GM21447 (cell line): ENCODE measurements at regions not wholly inside any gene's neighbourhood (a gene's known extent, or its start where the extent isn't known, plus 50 kb on each side); places are given as distances from the start of the nearest gene placed in this dataset.
"Not testable (repeated sequence)": the region's sequence is repeated elsewhere in the genome, so short reads cannot be mapped to it uniquely, and the experiment has no call there.

Experiments
- ATAC-seq: cut with Tn5 transposase; IDR thresholded peaks from one replicate; pipeline ENCODE4 v1.9.1; 2021; ENCODE audit not compliant: unreplicated experiment

DNA sequence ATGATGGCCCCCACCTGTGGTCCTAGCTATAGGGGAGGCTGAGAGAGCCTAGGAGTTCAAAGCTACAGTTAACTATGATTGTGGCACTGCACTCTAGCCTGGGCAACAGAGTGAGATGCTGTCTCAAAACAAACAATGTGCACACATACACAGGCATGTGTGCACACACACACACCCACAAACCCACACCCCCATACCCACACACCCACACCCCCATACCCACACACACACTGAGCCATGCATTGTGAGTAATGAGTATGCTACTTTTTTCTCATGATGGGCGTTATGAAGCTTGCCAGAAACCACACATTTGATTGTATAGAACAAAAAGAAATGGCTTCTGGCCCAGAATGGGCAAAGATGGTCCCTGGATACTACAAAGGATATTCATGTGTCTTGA lies 691.1 kb downstream of the SLC4A3 start:
- ATAC-seq = no peak

DNA sequence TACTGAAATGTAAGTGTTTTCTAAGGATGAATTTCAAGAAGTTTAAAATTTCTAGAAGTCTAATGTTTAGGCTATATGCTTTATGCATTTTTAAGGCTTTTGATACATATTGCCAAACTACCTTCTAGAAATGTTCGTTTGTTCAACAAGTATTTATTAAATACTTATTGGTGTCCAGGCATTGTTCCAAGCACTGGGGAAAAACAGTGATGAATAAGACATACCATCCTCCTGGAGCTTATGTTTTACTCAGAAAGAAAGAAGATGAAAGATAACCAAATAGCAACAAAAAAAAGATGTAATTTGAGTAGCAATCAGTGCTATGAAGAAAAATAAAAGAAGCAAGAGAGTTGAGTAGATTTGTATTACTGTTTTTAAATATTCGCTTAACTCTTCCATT lies 692.9 kb downstream of the SLC4A3 start:
- no peak for ATAC-seq

DNA sequence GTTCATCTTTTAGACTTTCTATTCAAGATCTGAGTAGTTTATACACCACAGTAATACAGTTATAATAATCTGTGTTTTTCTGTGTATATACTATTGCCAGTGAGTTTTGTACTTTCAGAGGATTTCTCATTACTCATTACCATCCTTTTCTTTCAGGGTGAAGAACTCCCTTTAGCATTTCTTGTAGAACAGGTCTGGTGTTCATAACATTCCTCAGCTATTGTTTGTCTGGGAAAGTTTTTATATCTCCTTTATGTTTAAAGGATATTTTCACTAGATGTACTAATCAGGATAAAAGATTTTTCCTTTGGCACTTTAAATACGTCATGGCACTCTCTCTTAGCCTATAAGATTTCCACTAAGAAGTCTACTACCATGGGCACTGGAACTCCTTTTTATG lies 705.5 kb downstream of the SLC4A3 start:
- ATAC-seq = no peak

DNA sequence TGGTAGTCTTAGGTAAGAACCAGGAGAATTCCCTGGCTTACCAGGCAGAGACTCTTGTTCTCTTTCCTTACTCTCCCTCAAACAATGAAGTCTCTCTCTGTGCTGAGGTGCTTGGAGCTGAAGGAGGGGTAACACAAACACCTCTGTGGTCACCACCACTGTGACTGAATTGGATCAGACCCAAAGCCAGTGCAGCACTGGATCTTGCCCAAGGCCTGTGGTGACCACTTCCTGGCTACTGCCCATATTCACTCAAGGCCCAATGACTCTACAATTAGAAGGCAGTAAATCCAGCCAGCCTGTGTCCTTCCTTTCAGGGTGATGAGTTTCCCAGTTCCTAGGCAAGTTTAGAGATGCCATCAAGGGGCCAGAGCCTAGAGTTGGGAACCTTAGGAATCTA lies 706.8 kb downstream of the SLC4A3 start:
- no peak for ATAC-seq

DNA sequence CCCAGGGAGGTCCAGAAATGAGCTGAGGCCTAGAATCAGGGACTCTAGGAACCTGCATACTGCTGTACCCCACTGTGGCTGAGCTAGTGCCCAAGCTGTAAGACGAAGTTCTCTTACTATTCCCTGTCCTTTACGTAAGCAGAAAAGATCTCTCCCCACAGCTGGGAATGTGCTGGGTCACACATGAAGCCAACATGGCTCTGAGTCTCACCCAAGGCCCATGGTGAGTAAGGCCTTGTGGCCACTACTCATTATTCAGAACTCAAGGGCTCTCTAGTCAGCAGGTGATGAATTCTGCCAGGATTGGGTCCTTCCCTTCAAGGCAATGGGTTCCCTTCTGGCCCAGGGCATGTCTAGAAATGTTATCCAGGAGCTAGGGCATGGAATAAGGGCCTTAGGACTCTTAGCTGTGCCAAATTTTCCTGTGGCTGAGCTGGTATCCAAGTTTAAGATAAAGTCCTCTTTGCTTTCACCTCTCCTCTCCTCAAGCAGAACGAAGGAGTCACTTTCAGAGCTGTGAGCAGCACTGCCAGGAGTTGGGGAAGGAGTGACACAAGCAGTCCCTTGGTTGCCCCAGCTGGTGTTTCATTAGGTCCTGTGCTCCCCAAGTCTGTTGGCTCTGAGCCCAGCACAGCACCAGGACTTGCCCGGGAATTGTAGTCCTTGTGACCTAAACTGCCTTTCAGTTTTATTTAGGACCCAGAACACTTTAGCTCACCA lies 707.6 kb downstream of the SLC4A3 start:
- no peak for ATAC-seq

DNA sequence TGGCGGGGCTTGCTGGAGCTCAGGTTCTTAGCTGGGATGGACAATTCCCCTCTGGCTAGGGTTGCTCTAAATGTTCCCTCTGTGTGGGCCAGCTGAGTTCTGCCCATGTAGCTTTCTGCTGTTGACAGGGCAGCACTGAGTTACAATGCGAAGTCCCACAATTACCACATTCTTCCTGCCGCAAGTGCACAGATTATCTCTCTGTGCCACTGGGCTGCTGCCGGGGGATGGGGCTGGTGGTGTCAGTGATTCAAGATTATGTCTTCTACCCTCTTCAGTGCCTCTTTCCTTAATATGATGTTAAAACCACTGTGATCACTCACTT lies 708.1 kb downstream of the SLC4A3 start:
- no peak for ATAC-seq

DNA sequence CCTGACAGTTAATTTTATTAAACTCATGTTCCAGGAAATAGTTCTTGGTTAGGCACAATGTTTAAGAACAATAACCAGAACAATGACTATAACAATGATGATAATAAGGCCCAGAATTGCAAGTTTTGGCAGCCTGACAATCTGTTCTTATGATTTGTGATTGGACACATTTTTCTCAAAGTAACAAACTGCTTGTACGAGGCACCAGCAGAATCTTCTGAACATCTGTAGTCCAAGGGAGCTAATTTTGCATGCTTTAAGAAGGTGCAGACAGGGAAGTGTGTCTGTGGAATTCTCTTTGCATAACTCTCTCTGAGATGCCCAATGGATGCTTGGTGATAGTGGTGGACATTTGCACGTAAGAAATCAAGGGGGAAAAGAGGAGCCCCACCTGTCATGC lies 709.3 kb downstream of the SLC4A3 start:
- no peak for ATAC-seq

DNA sequence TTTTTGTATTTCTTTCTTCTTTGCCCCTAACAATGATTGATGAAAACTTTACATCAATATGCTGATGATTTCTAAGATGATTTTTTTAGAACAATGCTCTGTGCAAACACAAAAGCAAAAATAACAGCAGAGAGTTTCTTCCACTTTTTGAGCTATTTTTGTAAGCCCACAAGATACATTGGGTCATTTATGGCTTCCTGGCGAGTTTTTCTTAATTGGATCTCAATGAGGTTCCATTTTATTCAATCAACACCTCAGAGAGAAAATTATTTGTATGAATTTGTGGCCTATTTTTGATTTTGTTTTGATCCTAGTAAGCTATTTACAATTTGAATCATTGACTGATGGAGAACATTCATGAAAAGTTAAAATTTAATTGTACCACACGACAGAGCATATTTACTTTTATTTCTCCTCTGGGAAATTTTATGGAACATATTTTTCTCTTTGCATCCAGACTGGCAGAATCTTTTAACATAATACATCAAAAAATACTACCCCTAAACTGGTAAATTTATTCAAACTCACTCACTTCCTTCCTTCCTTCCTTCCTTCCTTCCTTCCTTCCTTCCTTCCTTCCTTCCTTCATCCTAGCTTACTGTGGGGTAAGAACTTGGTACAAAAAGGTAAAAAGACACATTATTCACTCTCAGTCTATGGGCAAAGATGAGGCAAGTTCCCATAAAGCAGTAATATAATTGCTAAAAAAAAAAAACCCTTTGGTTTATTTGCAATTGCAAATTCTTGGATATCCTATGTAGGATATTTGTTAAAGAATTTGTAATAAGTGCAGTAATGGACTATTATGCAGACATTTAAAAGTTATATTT lies 710.4 kb downstream of the SLC4A3 start:
- ATAC-seq = no peak

DNA sequence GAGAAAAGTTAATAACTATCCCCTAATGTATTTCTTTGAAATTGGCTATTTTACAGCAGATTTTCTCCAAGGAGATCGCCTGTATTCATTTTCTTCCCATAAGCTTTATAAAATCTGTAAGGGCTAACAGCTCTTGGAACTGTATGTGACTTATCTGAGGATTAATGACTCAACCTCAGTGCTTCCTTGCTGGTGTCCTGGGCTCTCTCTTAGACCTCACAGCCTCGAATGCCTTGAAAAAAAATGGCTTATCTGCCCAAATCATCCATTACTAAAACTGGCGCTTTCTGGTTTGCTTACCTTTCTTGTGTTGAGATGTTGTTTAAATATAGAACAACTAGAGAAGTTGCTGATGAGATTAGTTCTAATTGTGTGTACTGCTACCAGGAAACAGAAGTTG lies 713.6 kb downstream of the SLC4A3 start:
- no peak for ATAC-seq

DNA sequence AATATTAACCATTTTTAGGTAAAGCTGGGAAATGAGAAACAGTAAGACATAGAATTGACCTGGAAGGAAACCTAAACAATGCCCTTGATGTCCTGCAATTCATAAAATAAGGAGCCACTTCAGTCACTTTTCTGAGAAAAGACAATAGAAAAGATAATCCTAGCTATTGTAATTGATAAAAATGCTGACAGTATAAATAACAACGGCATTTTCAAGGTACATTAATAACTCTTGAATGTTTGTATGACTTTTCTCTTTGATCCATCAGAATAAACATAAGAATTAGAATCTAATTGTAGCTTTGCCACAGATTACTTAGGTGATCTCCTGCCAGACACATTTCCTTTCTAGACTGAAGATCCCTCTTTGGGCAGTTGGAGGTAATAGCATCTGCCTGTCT lies 719.5 kb downstream of the SLC4A3 start:
- ATAC-seq = no peak

DNA sequence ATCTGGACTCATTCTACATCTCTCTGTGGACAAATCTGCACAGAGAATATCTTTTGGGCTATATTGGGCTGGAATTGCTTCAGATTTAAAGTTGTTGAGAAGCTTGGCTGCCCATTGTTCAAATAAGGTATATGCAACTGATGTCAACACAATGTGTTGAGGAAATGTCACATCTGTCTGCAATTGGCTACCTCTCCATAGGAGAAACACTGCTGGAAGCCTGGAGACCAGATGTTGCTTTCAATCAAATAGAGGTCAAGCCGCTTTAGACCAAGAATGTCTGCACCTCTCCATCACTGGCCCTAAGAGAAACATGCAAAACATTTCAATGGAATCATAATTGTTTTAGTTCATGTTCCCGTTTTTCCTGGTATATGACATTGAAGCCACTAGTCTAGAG lies 720.2 kb downstream of the SLC4A3 start:
- no peak for ATAC-seq

DNA sequence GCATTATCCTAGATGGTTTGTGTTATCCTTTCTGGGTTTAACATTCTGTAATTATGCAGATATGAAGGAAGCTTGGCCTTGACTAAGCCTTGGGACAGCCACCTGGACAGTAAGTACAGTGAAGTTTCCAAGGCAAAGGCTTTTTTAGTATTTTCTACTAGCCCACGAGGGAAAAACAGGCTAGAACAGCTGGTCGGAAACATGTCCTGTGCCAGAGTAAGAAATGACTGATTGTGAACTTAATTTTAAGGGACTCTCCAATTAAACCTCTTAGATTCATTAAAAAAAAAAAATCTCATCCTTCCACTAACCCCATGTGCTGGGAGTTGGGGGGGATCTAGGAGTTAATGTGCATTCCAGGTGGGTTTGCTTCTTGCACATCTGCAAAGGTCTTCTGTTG lies 720.8 kb downstream of the SLC4A3 start:
- no peak for ATAC-seq

DNA sequence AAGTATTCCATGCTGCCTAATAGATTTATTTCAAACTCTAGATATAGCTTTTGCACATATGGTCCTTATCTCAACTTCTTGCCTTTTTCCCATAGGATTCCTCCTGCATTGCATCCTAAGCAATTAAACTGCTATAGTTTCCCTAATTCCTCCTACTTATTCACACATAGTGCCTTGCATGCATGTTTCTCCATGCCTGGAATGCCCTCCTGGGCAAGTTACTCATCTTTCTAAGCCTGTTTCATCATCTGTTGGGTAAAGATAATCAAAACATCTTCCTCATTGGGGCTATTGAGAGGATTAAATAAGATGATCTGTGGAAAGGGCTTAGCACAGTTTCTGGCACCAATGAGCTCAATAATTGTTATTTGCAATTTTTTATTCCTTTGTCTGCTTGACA lies 726.5 kb downstream of the SLC4A3 start:
- ATAC-seq = no peak

DNA sequence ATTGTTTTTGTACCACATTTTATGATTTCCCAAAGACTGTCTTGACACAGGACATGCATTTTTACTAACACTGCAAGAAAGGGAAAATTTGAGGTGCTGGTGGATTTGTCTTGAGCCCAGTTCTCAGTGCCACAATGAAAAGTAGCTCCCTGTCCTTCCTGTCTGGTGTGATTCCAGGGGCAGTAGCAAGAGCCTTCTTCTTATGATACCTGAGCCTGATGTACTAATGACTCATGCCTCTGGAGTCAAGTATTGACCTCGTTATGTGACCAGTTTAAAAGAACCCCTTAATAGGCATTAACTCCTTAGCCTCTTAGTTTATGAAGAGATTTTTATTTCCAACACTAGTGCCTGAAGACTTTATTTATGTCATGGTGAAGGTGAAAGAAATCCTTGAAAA lies 728.6 kb downstream of the SLC4A3 start:
- ATAC-seq = no peak

DNA sequence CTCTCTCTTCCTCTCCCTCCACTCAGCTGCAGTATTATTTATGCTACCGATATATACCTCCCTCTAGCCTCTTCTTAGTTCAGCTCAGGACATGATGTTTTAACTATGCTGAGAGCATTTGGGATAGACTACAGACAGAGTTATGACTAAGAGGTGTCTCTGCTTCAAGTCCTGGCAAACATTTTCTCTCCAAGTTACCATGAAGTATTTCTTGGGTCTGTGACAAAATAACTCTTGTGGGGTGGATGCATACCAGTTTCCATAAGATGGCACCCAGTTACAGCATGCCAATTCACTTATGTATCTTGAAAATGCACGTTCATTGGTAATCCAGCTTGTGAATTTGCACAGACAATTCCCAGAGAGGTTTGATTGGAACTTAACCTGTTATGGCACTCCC lies 737.6 kb downstream of the SLC4A3 start:
- no peak for ATAC-seq

DNA sequence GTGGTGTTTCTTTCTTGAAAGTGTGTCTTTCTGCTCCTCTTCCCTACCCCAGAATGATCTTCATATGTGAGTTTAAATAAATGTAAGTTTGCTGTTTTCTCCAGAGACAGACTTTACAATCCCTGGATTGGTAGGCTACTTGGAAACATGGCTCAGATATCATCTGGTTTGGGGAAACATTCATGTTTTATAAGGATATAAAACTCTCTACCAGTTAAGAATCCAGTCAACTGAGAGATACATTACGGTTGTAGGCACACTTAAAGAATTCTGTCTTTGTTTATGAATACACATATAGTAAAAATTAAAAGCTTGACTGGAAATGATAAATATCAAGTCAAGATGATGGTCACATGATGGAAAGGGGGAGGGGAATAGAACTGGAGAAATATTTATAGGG lies 739.3 kb downstream of the SLC4A3 start:
- no peak for ATAC-seq

DNA sequence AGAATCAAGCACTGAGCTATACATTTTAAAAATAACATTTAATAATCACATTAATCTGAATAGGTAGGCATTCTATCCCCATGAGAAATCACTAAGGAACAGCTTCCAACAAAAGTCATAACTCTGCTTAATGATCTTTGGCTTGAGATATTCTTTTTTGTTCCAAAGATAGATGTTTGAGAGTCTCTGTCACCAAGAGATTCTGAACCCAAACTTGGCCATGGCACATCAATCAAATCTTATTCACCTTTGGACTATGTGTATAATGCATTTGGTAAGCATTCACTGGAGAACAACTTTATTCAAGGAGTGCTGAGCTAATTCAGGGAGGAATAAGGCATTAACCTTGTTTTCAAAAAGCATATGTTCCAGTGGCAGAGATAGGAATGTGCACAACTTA lies 743.3 kb downstream of the SLC4A3 start:
- ATAC-seq = no peak

DNA sequence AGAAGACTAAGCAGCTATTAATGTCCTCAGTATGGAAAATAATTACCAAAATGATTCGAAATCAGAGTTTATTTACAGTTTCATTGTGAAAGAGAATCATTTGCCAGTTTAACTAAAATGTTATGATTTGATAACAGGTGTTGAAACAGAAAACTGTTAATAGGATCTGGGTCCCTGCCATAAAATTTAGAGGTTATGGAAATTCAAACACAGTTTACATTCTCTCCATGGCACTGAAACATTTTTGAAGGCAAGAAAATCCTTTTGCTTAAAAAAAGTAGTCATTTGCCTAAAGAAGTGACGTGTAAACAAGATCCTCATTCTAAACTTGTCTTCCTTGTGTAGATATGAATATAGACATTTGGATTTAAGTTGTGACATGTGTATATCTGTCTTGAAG lies 743.8 kb downstream of the SLC4A3 start:
- ATAC-seq = no peak

DNA sequence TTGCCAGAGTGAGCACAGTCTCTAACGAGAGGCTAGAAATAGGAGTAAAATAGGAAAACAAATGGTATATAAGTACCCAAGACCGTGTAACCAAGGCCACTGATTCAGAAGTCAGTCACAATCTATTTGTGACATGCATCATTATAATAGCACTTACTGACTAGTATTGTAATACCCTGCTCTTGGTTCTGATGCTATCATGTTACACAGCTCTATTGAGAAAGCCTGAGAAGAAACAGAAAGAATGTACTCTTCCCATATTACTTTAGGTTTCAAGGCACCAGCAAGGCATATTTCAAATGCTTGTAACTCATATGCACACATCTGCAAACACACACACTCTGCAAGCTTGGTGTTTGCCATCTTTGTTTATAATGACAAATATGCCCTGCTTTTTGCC lies 746.4 kb downstream of the SLC4A3 start:
- ATAC-seq = no peak

DNA sequence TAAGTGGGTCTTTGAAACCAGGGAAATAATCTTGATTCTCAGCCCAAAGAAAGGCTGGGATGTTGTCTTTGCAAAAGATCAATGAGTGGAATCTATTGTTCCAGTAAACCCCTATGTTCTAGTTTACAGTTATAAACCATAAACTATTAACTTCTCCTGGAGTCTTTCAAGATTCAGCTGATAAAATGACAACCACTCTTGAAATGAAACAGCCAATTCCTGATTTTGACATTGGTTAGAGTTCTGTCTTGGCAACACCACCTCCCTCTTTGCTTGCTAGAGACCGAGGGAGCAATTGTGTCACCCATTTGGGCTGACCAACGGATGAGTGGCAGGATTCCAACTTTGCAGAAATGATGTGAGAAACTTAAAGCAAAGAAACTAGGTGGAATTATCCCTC lies 746.9 kb downstream of the SLC4A3 start:
- ATAC-seq = no peak

DNA sequence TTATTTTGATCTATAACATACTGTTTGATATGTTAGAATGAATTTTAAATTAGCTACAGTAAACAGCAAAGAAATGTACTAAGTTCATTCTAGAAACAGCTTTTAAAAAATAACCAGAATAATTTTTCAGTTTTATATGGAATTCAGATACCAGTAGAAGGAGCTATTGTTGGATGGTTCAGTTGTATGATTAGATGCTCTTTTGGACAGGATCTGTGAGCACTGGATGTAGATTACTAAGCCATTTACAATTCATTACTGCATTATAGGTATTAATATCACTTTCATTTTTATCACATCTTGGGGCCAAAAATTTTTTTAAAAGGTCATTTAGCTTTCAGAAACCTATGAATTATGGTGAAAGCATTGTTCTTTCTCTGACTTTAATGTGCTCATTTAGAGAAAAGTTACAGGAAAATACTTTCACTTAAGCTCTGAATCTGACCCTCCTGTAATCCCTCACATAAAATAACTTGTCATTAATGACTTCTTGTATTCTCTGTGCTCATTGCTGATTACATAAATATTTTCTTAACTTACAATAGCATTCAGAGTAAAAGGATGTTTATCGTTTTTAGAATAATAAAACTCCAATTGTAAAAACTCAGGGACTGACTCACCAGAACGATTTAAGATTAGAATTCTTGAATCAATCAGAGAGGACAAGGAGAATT lies 750.2 kb downstream of the SLC4A3 start:
- no peak for ATAC-seq

DNA sequence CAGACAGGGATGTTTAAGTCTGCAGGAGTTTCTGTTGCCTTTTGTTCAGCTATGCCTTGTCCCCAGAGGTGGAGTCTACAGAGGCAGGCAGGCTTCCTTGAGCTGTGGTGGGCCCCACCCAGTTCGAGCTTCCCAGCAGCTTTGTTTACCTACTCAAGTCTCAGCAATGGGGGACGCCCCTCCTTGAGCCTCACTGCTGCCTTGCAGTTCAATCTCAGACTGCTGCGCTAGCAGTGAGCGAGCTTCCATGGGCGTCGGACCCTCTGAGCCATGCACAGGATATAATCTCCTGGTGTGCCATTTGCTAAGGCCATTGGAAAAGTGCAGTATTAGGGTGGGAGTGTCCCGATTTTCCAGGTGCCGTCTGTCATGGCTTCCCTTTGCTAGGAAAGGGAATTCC lies 760.3 kb downstream of the SLC4A3 start:
- not testable (repeated sequence) for ATAC-seq
